ENCODE measurements at regions not wholly inside any gene's neighbourhood (a gene's known extent, or its start where the extent isn't known, plus 50 kb on each side); places are given as distances from the start of the nearest gene placed in this dataset.

DNA sequence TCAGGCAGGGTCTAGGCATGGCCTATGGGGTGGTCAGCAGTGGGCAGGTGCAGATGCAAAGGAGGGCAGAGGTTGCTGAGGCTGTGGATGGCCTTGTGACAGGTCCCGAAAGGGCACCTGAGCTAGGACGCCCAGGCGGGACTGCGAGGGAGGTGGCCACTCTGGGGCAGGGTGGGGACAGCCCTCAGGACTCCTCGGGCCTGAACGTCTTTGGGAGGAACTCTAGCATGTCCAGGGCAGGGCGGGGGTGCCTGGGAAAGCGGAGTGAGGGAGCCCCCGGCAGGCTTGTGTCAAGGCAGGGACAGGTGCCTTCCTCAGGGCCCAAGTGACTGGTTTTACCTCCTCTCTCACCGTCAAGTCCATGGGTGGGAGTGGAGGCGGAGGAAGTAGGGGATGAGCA is 125.4 kb upstream of the WNT4 start:
- DNase-seq, result no peak

DNA sequence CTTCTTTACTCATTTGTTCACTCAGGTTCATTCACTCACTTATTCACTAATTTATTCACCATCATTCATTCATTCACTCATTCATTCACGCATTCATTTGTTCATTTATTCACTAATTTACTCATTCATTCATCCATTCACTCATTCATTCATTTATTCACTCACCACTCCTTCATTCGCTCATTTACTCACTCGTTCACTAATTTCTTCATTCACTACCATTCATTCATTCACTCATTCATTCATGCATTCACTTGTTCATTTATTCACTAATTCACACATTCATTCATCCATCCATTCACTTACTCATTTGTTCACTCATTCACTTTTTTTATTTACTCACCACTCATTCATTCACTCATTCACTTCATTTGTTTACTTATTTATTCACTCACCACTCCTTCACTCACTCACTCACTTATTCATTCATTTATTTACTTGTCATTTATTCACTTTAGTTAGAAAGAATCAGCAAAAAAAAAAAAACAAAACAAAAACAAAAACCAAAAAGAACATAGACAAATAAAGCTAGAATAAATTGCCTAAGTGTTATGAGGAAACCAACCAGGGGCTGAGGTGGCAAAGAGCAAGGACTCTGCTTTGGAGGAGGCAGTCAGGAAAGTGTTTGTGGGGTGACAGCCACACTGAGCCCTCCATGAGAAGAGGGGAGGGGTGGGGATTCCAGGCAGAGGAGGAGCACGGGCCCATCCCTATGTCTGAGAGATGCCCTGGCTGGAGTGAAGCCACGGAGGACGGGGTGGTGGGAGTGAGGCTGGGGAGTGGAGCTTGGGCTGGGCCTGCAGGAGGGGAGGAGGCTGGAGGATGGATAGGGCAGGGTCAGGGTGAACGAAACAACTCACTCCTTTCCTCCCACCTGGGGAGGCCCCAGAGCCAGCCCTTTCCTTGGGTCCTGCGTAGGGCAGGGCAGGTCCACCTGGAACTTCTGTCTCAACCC is 129.2 kb upstream of the WNT4 start:
- DNase-seq, result no peak

DNA sequence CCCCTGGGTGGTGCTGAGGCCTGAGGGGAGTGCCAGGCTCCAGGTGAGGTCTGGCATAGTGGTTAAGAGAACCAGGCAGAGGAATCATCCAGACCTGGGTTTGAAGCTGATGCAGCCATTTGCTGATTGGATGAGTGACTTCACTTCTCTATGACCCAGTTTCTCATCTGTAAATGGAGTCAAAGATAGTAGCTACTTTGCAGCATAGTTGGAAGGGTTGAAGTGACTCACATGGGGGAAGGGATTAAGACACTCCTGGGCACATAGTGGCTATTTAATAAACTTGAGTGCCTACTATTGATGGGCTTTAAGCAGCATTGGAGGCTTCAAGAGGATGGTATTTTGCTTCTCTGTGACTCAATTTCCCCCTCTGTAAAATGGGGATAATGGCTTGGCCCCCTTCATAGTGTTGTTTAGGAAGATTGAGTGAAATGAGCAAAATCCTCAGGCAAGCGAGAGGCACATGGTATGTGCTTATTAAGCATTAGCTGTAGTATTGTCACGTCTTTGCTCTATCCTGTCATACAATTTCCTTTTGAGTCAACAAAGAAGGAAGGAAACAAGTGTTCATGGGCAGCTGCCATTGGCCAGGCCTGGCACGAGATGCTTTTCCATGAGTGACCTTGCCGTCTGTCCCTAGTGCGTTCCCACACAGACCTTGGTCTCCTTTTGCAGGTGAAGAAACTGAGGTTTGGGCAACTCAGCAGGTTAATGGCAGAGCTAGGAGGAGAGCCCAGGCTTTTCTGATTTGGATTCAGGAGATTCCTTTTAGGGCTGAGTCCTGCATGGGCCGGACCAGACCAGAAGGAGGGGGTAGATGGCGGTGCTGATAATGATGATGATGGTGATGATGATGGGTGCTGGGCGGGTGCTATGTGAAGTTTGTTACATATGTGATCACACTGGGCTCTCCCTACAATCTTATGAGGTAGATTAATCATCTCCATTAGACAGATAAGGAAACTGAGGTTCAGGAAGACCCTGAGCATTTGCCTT is 131.1 kb upstream of the WNT4 start:
- no peak for DNase-seq

DNA sequence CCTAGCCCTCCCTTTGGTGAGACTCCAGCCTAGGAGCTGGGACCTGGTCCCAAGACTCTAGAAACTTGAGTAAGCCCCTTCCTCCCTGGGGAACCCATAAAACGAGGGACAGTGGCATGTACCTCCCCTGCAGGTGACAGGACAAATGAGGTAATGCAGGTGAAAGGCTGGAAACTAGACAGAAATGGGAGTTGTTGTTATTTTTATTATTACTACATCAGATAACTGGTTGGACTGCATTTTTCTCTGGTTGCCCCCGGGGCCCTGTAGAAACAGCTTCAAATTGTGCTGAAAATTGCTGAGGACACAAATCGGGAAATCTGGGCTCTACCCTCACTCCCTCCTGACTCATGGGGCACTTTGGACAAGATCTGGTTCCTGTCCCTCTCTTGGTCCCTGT is 132.3 kb upstream of the WNT4 start:
- no peak for DNase-seq

DNA sequence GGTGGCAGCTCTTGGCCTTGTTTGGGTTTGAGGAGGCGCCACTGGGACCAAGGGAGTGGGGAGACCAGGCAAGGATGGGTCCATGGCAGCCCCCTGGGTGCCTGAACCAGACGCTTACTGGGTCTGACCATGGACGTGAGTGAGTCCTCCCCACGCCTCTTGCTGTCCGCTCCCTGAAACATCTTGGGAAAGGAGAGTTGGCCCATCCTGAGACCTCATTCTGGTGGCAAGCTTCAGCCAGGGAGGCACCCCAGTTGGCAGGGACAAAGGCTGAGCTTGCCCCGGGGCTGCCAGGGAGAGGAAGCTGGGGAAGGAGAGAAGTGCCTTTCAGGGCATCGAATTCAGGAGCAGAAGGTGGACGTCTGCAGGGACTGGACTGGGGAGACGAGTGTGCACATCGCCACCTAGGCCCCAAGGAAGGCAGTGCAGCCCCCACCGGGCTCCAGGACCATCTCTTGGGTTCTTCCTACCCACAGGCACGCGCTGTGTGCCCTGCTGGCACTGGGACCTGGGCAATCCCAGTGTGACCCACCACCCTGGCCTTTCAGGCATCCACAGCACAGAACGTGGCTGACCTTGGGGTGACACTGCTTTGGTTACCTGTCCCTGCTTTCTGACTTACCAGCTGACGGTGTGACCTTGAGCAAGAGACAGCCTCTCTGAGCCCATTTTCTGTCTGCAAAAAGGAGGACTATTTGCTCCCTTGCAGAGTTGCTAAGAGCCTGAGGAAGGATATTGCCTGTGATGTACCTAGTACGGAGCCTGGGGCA is 132.9 kb upstream of the WNT4 start:
- peak; percentile 42 to 52 for DNase-seq

DNA sequence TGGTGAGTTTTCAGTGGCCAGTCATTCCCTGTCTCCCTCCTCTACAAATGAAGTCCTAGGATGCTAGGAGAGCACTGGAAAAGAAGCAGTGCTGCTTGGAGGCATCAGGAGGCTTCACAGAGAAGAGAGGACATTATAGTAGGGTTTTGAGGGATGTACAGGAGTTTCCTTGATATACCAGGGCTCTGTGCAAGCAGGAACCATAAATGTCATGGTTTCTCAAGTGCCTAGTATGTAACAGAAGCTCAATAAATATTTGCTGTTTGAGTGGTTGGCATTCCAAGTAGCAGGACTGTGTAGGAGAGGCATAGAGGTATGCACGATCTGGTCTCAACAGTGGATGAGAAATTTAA is 133.5 kb upstream of the WNT4 start:
- DNase-seq, result no peak

DNA sequence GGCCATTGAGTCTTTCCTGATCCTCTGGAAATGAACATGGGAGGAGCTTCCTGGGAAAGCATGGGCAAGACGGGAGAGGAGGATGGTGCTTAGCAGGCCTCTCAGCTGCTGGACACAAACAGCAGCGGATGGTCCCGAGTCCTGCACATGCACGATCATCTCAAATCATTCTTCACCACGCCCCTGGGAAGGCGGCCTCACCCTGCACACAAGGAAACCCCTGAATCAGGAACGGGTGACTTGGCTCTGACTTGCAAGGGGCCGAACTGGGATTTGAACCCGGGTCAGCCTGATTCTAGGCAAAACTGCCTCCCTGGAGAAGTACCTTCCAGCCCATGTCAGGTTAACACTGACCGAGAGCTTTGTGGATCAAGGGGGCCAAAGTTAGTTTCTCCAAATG is 134.8 kb upstream of the WNT4 start:
- DNase-seq, result no peak

DNA sequence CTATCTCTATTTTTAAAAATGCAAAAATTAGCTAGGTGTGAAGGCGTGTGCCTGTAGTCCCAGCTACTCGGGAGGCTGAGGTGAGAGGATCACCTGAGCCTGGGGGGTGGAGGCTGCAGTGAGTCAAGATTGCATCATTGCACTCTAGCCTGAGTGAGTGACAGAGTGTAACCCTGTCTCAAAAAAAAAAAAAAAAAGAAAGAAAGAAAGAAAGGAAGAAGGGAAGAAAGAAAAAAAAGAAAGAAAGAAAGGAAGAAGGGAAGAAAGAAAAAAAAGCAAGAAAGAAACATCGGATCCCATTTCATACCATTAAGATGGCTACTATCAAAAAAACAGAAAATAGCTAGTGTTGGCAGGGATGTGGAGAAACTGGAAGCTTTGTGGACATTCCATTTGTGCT is 136.8 kb upstream of the WNT4 start:
- no peak for DNase-seq

DNA sequence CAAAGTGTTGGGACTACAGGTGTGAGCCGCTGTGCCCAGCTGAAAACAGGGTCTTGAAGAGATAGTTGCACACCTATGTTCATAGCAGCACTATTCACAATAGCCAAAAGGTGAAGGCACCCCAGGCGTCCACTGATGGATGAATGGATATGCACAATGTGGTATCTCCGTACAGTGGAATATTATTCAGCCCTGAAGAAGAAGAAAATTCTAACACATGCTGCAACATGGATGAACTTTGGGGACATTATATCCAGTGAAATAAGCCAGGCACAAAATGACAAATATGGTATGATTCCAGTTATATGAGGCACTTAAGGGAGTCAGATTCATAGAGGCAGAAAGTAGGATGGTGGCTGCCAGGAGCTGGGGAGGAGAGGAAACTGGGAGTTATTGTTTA is 137.6 kb upstream of the WNT4 start:
- DNase-seq, result no peak

DNA sequence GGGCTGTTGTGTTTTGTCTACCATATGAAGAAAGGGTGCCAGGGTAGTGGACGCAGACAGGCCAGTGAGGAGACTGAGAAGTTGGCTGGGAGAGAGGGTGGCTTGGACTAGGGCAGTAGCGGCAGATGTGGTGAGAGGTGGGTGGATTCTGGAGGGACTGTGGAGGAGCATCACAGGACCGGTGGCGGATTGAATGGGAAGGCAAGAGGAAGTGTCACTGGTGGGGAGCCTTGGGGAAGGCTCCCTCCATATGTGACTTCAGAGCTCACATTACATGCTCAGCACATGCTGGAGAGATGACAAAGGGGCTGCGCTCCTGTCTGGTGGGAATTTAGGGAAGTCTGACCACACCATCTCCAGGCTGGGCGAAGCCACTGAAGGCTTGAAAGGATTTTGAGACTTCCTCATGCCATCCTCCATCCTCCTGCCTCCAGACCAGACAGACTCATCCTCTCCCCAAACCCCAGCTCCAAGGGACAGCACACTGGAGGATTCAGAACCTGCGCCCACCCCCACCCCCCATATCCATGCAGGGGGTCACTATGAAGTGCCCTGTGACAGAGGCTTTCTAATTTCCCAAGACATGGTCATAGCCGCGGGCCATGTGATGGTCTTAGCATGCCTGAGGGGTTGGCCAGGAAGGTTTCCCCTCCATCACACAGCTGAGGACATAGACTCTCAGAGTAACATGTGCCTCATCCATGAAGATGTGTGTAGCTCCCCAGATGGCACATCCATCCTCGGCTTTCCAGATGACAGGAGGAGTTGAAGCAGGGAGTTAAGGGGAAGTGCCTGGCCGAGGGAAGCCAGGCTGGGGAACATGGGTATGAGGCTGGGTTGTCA is 138.8 kb upstream of the WNT4 start:
- DNase-seq, result no peak

DNA sequence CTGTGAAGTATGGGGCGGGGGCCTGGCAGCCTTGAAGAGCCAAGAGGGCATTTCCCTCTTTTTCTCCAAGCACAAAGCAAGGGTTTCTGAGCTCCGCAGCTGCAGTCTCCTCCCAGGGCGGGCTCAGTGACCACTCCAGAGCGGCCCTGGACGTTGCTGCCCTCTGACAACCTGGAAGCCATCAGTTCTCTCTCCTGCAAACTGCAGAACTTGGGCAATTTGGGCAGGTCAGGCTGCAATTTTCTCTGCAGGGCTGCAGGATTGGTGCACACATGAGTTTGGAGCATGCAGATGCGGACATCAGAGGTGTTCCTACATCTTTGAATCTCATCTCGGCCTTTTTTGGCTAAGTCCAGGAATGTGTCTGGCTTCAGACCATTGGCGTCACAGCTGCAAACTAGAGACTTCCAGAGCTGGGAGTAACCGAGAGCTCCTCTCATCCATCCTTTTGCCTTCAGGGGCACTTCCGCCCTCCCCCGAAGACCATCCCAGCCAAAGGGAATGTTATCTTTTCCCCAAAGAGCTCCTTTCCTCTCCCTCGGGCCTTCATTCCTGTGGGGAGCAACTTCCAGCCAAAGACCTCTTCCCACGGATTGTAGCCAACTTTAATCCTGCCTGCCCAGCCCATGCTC is 139.6 kb upstream of the WNT4 start:
- no peak for DNase-seq

DNA sequence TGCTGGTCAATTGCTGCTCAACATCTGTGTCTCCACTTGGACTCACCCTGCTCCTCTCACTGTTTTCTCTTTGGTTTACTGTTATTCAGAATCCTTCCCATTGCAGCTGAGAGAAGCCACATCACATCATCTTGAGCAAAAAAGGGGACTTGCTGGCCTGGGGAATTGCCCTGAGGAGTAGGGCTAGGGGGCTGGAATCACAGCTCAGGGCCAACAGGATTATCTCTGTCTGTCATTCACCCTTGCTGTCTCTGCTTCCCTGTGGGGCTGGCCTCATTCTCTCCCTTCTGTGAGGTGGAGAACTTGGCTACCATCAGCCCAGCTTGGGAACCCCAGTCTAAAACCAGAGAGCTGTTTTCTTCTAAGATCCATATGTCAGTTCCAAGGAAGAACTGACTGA is 140.7 kb upstream of the WNT4 start:
- no peak for DNase-seq

DNA sequence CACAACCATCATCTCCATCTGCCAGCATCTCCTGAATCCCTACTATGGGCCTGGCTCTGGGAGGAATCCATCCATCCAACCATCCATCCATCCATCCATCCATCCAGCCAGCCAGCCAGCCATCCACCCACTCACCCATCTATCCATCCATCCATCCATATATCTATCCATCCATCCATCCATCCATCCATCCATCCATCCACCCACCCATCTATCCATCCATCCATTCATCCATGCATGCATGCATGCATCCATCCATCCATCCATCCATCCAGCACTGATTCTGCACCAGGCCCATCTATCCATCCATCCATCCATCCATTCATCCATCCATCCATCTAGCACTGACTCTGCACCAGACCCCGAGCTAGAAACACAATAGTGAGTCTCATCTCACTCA is 141.3 kb upstream of the WNT4 start:
- no peak for DNase-seq

DNA sequence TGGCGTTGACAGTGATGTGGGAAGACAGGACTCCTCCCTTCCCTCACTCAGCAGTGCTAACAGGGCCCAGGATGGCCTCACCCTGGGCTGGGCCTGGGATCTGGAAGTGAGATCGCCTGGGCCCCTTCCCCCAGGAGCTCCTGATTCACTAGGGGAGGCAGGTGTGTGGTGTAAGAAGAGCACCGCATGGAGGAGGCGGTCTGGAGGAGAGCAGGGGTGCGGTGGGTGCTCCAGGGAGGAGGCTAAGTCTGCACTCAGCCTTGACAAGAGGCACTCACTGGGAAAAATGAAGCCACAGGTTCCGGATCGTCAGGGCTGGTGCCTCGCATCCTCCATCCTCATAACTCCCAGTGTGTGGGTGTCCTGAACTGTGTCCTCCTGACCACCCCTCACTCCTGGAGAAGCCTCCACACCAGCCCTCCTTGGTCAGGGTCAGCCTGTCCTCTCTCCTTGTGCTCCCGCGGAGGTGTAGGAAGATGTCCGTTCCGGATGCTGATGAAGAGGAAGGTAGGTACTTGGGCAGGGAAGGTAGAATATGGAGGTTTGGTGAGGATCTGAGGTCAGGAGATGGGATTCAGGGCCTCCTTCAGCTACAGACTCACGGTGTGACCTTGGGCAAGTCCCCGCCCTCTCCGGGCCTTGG is 142.1 kb upstream of the WNT4 start:
- DNase-seq, result no peak

DNA sequence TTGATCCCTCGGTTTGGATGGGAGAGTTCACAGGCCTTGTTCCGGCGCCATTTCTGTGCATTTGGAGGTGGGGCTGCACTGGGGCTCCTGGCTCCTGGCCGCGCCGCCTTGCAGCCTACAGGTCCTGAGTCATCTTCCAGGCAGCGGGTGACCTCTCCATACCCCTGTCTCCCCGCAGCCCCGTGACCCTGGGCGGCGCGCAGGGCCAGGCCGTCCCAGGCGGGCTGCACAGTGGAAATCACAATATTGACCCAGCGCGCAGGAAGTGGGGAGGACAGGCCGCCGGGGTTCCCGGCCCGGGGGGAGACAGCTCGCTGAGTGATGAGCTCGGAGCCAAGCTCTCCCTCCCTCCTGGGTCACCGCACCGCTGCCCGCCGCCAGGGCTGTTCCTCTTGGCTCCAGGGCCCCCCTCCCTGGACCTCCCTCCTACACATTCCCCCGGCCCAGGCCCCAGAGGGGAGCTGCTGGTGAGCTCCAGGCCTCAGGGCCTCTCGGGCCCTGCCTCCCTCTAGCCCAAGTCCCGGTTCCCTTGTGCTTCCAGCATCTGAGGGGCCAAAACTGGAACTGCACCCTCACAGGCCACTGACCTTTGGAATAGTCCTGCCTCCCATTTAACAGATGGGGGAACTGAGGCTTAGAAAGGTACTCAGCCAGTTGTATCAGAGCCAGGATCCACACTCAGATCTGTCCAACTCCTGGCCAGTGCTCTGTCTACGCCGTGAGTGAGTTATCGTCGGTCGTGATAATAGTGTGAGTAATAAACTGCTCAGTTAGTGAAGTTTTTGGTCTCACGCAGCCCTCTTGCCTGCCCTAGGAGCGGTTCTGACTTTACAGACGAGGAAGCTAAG is 142.9 kb upstream of the WNT4 start:
- DNase-seq, result no peak

DNA sequence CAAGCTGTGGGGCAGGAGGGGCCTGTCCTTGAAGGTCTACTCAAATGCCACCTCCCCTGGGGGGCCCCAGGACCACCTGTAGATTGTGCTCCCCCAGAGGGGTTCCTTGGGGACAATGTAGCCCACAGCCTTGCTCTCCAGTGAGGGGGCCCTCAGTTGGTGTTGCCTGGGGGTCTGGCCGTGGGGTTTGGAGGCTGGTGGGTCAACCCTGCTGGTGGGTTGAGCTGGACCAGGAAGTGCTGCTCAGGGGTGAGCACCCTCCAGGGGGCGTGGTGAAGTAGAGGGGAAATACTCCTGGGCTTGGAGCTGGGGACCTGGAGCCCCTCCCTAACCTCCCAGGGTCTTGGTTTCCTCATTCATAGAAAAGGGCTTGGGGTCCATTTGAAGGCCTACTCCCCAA is 143.6 kb upstream of the WNT4 start:
- DNase-seq, result no peak

DNA sequence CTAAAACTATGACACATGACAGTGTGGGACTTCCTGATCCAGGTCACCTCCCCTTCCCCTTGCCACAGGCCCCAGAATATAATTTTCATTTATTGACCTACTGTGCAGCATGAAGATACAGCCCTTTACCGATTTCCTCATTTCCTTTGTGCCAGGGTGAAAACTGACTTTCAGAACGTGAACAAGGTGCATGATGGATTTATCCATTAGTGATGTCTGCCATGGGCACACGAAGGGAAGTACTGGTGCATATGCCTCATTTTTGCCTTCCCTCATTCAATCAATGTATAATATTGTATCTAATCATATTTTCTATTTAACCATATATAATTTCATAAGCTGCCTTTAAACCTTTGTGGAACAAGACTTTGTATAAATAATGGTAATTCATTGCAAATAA is 144.4 kb upstream of the WNT4 start:
- DNase-seq, result no peak

DNA sequence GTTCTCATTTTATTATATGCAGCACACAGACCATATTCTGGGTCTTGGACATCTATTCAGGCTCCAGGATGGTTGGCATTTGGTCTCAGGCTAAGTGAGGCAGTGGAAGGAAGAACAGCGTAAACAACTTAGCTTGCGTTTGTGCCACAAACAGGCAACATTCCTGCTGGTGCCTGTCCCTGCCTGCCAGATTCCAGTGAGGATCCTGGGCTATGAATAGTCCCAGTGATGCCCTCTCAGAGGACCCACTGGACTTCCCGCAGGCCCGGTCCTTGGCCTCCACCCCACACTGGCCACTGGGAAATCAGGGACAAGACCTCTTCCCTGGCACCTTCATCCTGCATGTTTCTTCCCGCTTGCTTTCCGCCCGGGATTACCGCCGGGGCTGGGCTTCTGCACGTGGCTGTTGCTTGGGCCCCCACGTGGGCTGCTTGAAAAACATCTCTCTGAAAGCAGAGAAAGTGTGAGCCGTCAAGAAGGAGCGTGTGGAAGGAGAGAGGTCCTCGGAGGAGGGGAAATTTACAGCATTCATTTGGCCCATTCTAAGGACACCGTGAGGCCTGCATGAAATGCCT is 145.1 kb upstream of the WNT4 start:
- DNase-seq, result no peak

DNA sequence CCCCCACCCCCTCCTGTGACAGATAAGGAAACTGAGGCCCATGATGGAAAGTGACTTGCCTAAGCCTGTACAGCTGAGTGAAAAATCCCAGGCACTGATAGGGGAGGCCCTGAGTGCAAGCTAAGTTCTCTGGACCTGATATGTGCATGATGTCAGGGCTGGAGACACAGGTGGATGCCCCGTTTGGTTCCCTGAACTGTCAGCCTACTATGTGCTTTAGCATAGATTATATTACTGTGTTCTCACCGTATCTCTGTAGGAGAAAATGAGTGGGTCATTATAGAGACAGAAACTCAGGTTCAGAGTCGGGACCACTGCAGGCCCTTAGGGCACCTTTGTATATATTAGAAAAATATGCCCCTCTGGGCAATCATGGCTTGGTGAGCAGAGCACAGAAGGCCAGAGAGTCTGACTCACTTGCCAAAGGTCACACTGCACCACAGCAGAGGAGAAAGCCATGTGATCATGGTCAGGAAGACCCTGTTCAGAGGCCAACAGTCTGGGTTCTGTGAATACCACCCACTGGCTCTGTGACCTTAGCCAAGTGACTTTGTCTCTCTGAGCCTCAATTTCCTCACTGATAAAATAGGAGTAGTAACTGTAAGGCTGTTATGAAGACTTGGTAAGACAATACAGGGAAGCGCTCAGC is 145.8 kb upstream of the WNT4 start:
- no peak for DNase-seq

All from stimulated activated CD4-positive, alpha-beta T cell treated with anti-CD3 and anti-CD28 coated beads, Interleukin-2, amount 100 ng/mL, for 48 hours (primary cell).